ENCODE measurements at regions not wholly inside any gene's neighbourhood (a gene's known extent, or its start where the extent isn't known, plus 50 kb on each side); places are given as distances from the start of the nearest gene placed in this dataset.
"Not testable (repeated sequence)": the region's sequence is repeated elsewhere in the genome, so short reads cannot be mapped to it uniquely, and the experiment has no call there.

DNA sequence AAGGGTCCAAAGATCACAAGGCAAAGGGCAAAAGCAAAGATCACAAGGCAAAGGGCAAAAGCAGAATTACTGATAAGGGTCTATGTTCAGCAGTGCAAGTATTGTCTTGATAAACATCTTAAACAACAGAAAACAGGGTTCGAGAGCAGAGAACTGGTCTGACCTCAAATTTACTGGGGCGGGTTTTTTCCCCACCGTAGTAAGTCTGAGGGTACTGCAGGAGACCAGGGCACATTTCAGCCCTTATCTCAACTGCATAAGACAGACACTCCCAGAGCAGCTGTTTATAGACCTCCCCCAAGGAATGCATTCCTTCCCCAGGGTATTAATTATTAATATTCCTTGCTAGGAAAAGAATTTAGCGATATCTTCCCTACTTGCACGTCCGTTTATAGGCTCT is 61.3 kb downstream of the ZNF860 start:
- TF ChIP-seq, protein P1, sequence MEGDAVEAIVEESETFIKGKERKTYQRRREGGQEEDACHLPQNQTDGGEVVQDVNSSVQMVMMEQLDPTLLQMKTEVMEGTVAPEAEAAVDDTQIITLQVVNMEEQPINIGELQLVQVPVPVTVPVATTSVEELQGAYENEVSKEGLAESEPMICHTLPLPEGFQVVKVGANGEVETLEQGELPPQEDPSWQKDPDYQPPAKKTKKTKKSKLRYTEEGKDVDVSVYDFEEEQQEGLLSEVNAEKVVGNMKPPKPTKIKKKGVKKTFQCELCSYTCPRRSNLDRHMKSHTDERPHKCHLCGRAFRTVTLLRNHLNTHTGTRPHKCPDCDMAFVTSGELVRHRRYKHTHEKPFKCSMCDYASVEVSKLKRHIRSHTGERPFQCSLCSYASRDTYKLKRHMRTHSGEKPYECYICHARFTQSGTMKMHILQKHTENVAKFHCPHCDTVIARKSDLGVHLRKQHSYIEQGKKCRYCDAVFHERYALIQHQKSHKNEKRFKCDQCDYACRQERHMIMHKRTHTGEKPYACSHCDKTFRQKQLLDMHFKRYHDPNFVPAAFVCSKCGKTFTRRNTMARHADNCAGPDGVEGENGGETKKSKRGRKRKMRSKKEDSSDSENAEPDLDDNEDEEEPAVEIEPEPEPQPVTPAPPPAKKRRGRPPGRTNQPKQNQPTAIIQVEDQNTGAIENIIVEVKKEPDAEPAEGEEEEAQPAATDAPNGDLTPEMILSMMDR (conservative IDR thresholded peaks at IDR 0.05; ENCODE audit: low read depth in 2 of 2): not testable (repeated sequence)
- TF ChIP-seq, protein P2, sequence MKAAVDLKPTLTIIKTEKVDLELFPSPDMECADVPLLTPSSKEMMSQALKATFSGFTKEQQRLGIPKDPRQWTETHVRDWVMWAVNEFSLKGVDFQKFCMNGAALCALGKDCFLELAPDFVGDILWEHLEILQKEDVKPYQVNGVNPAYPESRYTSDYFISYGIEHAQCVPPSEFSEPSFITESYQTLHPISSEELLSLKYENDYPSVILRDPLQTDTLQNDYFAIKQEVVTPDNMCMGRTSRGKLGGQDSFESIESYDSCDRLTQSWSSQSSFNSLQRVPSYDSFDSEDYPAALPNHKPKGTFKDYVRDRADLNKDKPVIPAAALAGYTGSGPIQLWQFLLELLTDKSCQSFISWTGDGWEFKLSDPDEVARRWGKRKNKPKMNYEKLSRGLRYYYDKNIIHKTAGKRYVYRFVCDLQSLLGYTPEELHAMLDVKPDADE (IDR thresholded peaks at IDR 0.05): not testable (repeated sequence)
- not testable (repeated sequence) for TF ChIP-seq JUNB (IDR thresholded peaks at IDR 0.05; ENCODE audit: unreplicated experiment); CREB1 (CRISPR knock-in tag; IDR thresholded peaks at IDR 0.05; ENCODE audit: low read depth); EZH2phosphoT487 (IDR thresholded peaks at IDR 0.05; ENCODE audit: unreplicated experiment); POLR2AphosphoS5 (IDR thresholded peaks at IDR 0.05; ENCODE audit: low read depth); EZH2 (IDR thresholded peaks at IDR 0.05; ENCODE audit: low read depth, unreplicated experiment); STAT1 (IDR thresholded peaks at IDR 0.05; ENCODE audit: unreplicated experiment); ZNF114 (CRISPR knock-in tag; IDR thresholded peaks at IDR 0.05); ZNF462 (CRISPR knock-in tag; IDR thresholded peaks at IDR 0.05); NANOG (IDR thresholded peaks at IDR 0.05; ENCODE audit: borderline replicate concordance); ZNF331 (CRISPR knock-in tag; IDR thresholded peaks at IDR 0.05; ENCODE audit: low read depth)
- TF ChIP-seq, protein P3, sequence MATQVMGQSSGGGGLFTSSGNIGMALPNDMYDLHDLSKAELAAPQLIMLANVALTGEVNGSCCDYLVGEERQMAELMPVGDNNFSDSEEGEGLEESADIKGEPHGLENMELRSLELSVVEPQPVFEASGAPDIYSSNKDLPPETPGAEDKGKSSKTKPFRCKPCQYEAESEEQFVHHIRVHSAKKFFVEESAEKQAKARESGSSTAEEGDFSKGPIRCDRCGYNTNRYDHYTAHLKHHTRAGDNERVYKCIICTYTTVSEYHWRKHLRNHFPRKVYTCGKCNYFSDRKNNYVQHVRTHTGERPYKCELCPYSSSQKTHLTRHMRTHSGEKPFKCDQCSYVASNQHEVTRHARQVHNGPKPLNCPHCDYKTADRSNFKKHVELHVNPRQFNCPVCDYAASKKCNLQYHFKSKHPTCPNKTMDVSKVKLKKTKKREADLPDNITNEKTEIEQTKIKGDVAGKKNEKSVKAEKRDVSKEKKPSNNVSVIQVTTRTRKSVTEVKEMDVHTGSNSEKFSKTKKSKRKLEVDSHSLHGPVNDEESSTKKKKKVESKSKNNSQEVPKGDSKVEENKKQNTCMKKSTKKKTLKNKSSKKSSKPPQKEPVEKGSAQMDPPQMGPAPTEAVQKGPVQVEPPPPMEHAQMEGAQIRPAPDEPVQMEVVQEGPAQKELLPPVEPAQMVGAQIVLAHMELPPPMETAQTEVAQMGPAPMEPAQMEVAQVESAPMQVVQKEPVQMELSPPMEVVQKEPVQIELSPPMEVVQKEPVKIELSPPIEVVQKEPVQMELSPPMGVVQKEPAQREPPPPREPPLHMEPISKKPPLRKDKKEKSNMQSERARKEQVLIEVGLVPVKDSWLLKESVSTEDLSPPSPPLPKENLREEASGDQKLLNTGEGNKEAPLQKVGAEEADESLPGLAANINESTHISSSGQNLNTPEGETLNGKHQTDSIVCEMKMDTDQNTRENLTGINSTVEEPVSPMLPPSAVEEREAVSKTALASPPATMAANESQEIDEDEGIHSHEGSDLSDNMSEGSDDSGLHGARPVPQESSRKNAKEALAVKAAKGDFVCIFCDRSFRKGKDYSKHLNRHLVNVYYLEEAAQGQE (IDR thresholded peaks at IDR 0.05; ENCODE audit: unreplicated experiment): not testable (repeated sequence)
